ENCODE measurements at regions not wholly inside any gene's neighbourhood (a gene's known extent, or its start where the extent isn't known, plus 50 kb on each side); places are given as distances from the start of the nearest gene placed in this dataset.

DNA sequence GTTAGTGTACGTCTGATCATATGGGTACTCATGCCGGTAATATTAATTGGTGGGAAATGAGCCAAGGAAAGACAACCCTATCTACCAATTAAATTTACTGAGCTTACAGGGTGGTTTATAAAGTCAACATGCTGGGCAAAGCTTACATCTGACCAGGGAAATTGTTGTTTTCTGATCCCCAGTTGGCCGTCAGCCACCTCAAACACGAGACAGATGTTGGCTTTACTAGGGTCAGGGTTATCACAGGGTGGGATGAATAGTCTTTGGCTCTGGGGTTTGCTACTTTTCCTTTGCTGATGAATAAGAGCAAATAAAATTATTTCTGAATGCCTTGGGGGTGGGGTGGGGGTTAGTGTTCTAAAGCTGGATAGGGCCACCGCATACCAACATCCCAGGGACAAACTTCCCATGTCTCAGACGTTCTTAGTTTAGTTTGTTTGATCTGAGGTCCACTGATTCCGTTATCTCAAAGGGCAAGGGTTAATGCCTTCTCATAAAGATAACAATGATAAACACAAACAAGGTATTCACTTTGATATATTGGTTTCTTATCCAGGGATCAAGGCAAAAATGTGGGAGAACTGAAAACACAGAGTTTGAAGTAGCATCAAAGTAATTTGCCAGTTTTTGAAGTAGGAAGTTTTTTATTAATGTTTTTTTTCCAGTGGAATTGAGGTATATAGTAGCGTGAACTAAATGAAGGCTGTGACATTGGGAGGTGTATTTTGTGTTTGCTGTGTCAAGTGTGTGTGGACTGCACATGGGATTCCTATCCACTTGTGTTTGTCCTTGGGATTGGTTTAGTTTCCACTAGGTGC, 109.1 kb upstream of the RPS23 start:
- no peaks in the 10 kb centered on the region for H3K27me3 Mint-ChIP-seq
- H3K4me3 Mint-ChIP-seq: no peak overlapping the region
- H3K4me1 Mint-ChIP-seq (ENCODE audit: low read depth): peaks cover 10% of the 10 kb centered on the region
- no peaks in the 10 kb centered on the region for H3K9me3 Mint-ChIP-seq
- no peak overlapping the region for H3K27ac Mint-ChIP-seq
- H3K36me3 Mint-ChIP-seq (ENCODE audit: low read depth): no peaks in the 10 kb centered on the region

DNA sequence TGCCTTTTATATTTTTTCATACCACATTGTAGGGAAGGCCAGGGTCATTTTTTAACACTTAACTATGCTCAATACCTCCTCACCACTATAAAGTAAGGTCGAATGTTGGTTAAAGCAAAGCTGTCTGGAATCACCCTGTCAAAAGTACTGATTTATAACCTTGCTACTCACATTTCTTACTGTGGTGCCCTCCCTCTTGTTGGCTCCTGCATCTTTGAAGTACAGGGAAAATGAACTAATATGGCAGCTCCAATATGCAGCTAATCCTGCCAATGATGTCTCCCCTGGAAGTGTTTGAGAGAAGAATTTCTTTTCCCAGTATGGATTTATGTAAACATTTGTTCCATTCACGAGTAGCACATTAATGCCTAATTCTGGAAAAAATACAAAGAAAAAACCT, 108.4 kb upstream of the RPS23 start:
- no peak overlapping the region for H3K4me3 Mint-ChIP-seq
- H3K36me3 Mint-ChIP-seq (ENCODE audit: low read depth): no peaks in the 10 kb centered on the region
- H3K27me3 Mint-ChIP-seq: no peaks in the 10 kb centered on the region
- no peak overlapping the region for H3K27ac Mint-ChIP-seq
- peaks cover 10% of the 10 kb centered on the region for H3K4me1 Mint-ChIP-seq (ENCODE audit: low read depth)
- no peaks in the 10 kb centered on the region for H3K9me3 Mint-ChIP-seq

- Mint-ChIP-seq H3K27ac (no peak overlapping the region), H3K4me3 (no peak overlapping the region), H3K27me3 (no peaks in the 10 kb centered on the region), H3K36me3 (ENCODE audit: low read depth) (no peaks in the 10 kb centered on the region), H3K4me1 (ENCODE audit: low read depth) (peaks cover 6% of the 10 kb centered on the region), H3K9me3 (no peaks in the 10 kb centered on the region)
Measured at GRCh38 chr5:82384034-82384750, 106.0 kb upstream of the RPS23 start.

GRCh38 chr5:82381591-82381990, 103.4 kb upstream of the RPS23 start:
- H3K4me1 Mint-ChIP-seq (ENCODE audit: low read depth): no peaks in the 10 kb centered on the region
- H3K9me3 Mint-ChIP-seq: no peaks in the 10 kb centered on the region
- no peaks in the 10 kb centered on the region for H3K36me3 Mint-ChIP-seq (ENCODE audit: low read depth)
- no peak overlapping the region for H3K4me3 Mint-ChIP-seq
- no peaks in the 10 kb centered on the region for H3K27me3 Mint-ChIP-seq
- no peak overlapping the region for H3K27ac Mint-ChIP-seq

DNA sequence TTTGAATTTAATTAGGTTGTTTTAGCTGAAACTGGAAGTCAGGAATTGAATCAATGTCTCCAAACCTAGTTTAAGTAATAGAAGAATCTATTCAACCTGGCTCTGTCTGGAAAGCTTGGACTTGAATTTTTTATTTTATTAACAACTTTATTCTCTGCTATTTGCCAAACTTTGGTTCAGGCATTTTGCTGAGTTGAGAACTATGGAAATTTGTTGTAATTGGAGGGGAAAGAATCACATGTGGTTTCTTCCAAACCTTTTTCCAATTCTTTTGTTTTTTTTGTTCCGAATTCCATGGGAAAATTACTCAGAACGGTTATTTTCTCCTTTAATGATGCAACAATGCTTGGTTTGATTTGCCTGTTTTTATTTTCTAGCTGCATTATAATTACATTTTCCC, 98.2 kb upstream of the RPS23 start:
- Mint-ChIP-seq H3K4me3 (no peak overlapping the region), H3K9me3 (no peaks in the 10 kb centered on the region), H3K27me3 (peaks cover 3% of the 10 kb centered on the region), H3K36me3 (ENCODE audit: low read depth) (no peaks in the 10 kb centered on the region), H3K4me1 (ENCODE audit: low read depth) (peaks cover 10% of the 10 kb centered on the region), H3K27ac (no peak overlapping the region)

GRCh38 chr5:82375488-82376244, 97.5 kb upstream of the RPS23 start:
- Mint-ChIP-seq H3K4me1 (ENCODE audit: low read depth) (peaks cover 10% of the 10 kb centered on the region), H3K27ac (no peak overlapping the region), H3K4me3 (no peak overlapping the region), H3K9me3 (no peaks in the 10 kb centered on the region), H3K27me3 (peaks cover 3% of the 10 kb centered on the region), H3K36me3 (ENCODE audit: low read depth) (no peaks in the 10 kb centered on the region)

GRCh38 chr5:82374637-82375036, 96.5 kb upstream of the RPS23 start:
- peaks cover 3% of the 10 kb centered on the region for H3K27me3 Mint-ChIP-seq
- no peaks in the 10 kb centered on the region for H3K9me3 Mint-ChIP-seq
- H3K36me3 Mint-ChIP-seq (ENCODE audit: low read depth): no peaks in the 10 kb centered on the region
- H3K4me1 Mint-ChIP-seq (ENCODE audit: low read depth): peaks cover 10% of the 10 kb centered on the region
- H3K4me3 Mint-ChIP-seq: no peak overlapping the region
- no peak overlapping the region for H3K27ac Mint-ChIP-seq

- Mint-ChIP-seq H3K4me1 (ENCODE audit: low read depth) (peaks cover 17% of the 10 kb centered on the region), H3K27ac (no peak overlapping the region), H3K4me3 (no peak overlapping the region), H3K27me3 (peaks cover 4% of the 10 kb centered on the region), H3K36me3 (ENCODE audit: low read depth) (no peaks in the 10 kb centered on the region), H3K9me3 (no peaks in the 10 kb centered on the region)
Measured at GRCh38 chr5:82367930-82368329, 89.8 kb upstream of the RPS23 start.

DNA sequence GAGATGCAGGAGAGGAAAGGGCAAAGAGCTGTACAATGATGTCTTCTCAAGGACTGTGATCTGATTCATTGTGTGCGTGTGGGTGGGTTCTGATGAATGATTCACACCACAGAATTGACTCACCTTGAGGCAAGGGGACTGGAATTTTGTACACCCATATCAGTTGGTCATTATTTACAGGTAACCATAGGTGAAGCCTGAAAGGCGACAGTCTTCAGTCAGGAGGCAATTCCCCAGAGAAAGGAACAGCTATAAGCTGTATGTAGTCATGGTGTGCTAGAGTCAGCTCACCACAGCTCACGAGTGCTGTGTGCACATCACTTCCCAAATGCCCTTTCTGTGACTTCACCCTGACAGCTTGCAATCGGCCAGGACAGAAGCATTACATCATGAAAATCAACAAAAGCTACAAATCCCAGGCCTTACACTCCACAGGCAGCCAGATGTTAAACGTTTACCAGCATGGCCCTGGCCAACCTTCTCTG, 87.6 kb upstream of the RPS23 start:
- Mint-ChIP-seq H3K4me3 (no peak overlapping the region), H3K27me3 (peaks cover 7% of the 10 kb centered on the region), H3K27ac (no peak overlapping the region), H3K4me1 (ENCODE audit: low read depth) (peaks cover 20% of the 10 kb centered on the region), H3K36me3 (ENCODE audit: low read depth) (no peaks in the 10 kb centered on the region), H3K9me3 (no peaks in the 10 kb centered on the region)

DNA sequence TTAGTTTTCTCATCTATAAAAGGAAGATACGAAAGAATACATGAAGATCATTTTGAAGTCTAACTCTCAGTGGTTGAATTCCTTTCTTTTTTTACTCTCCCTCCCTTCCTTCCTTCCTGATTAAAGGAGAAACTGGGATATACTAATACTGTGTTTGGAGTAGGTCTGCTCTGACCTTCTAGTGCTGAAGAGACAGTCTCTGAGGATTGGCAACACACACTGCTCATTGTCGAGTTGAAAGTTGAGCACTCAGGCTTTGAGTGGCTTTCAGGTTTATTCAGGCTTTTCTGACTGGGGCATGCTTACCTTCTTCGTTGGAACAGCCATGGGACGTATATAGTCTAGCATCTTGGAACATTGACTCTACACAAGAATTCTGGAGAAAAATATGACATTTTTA, 86.9 kb upstream of the RPS23 start:
- H3K4me1 Mint-ChIP-seq (ENCODE audit: low read depth): peaks cover 26% of the 10 kb centered on the region
- H3K27me3 Mint-ChIP-seq: peaks cover 7% of the 10 kb centered on the region
- no peak overlapping the region for H3K4me3 Mint-ChIP-seq
- no peak overlapping the region for H3K27ac Mint-ChIP-seq
- no peaks in the 10 kb centered on the region for H3K9me3 Mint-ChIP-seq
- no peaks in the 10 kb centered on the region for H3K36me3 Mint-ChIP-seq (ENCODE audit: low read depth)

- H3K27me3 Mint-ChIP-seq: peaks cover 7% of the 10 kb centered on the region
- H3K27ac Mint-ChIP-seq: no peak overlapping the region
- H3K4me3 Mint-ChIP-seq: no peak overlapping the region
- H3K4me1 Mint-ChIP-seq (ENCODE audit: low read depth): peaks cover 26% of the 10 kb centered on the region
- no peaks in the 10 kb centered on the region for H3K9me3 Mint-ChIP-seq
- H3K36me3 Mint-ChIP-seq (ENCODE audit: low read depth): no peaks in the 10 kb centered on the region
Measured at GRCh38 chr5:82364497-82364896, 86.3 kb upstream of the RPS23 start.

DNA sequence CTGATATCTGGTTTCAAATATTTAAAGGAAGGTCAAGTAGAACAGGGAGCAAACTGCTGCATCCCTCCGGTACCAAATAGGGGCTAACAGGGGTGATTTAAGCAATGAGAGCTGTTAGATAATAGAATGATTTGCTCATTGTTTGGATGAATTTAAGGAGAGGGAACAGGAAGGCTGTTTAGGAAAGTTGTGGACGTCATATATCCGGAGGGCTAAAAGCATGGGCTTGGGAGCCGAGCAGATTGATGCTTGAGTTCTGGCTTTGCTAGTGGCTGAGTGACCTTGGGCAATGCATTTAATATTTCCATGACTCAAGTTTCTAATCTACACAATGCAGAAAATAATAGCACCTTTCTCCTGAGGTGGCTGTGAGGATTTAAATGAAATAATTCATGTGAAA, 85.4 kb upstream of the RPS23 start:
- no peaks in the 10 kb centered on the region for H3K9me3 Mint-ChIP-seq
- H3K27me3 Mint-ChIP-seq: peaks cover 7% of the 10 kb centered on the region
- no peak overlapping the region for H3K4me3 Mint-ChIP-seq
- H3K36me3 Mint-ChIP-seq (ENCODE audit: low read depth): no peaks in the 10 kb centered on the region
- H3K4me1 Mint-ChIP-seq (ENCODE audit: low read depth): peaks cover 26% of the 10 kb centered on the region
- no peak overlapping the region for H3K27ac Mint-ChIP-seq

DNA sequence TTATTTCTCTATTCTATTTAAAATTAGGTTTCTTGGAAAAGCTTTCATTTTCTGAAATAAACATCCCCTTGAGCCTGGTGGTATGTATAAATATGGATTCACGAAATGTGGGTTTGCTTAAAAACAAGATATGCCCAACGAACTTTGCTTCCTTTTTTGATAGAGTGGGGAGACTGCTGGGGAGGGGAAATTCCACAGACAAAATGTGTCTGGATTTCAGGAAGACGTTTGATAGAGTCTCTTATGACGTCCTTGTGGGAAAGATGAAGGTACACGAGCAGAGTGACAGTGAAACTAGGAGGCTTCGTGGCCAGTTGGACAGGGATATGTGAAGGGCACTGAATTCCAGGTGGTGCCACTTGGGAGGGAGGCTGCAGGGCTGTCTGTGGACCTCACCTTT, 84.5 kb upstream of the RPS23 start:
- peaks cover 33% of the 10 kb centered on the region for H3K4me1 Mint-ChIP-seq (ENCODE audit: low read depth)
- no peak overlapping the region for H3K27ac Mint-ChIP-seq
- no peaks in the 10 kb centered on the region for H3K9me3 Mint-ChIP-seq

DNA sequence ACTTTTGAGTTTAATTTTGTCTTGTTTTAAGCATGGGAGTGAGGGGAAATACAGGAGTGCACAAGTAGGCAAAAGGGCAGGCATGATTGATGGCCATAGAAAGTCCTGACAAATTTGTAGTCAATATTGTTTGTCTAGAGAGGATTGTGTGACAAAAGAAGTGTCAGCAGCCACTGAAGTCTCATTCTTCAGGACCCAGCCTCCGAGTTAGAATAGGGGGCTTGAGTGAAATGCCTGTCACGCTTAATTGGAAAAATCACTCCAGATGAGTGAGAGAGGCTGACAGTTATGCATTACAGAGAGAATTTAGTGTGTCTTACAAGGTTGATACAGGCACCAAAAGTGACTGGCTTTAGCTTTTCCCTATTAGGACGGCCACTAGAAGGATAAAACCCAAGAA, 81.9 kb upstream of the RPS23 start:
- H3K9me3 Mint-ChIP-seq: no peaks in the 10 kb centered on the region
- peaks cover 38% of the 10 kb centered on the region for H3K4me1 Mint-ChIP-seq (ENCODE audit: low read depth)
- H3K36me3 Mint-ChIP-seq (ENCODE audit: low read depth): no peaks in the 10 kb centered on the region
- H3K4me3 Mint-ChIP-seq: no peak overlapping the region
- H3K27me3 Mint-ChIP-seq: peaks cover 3% of the 10 kb centered on the region
- H3K27ac Mint-ChIP-seq: no peak overlapping the region

More for the DNA sequence above, 84.5 kb upstream of the RPS23 start:
- no peaks in the 10 kb centered on the region for H3K36me3 Mint-ChIP-seq (ENCODE audit: low read depth)
- H3K27me3 Mint-ChIP-seq: peaks cover 7% of the 10 kb centered on the region
- H3K4me3 Mint-ChIP-seq: no peak overlapping the region

- H3K4me3 Mint-ChIP-seq: no peak overlapping the region
- peaks cover 3% of the 10 kb centered on the region for H3K27me3 Mint-ChIP-seq
- H3K27ac Mint-ChIP-seq: no peak overlapping the region
- H3K9me3 Mint-ChIP-seq: no peaks in the 10 kb centered on the region
- H3K4me1 Mint-ChIP-seq (ENCODE audit: low read depth): peaks cover 34% of the 10 kb centered on the region
- no peaks in the 10 kb centered on the region for H3K36me3 Mint-ChIP-seq (ENCODE audit: low read depth)
Measured at GRCh38 chr5:82359272-82359671, 81.1 kb upstream of the RPS23 start.

Measured in stimulated activated naive CD8-positive, alpha-beta T cell treated with anti-CD3 and anti-CD28 coated beads, Interleukin-15, Interleukin-2, amounts not matched to agents 100 ng/mL and 50 ng/mL, for 24 hours (primary cell).